B cell (primary cell): ENCODE measurements at regions not wholly inside any gene's neighbourhood (a gene's known extent, or its start where the extent isn't known, plus 50 kb on each side); places are given as distances from the start of the nearest gene placed in this dataset.

Source experiments
- ATAC-seq: fragments of 200-7000 bp; cut with Tn5 transposase; one replicate; pipeline ENCODE4 v1.10.0; 2021; ENCODE audit warnings: low read depth, mild to moderate bottlenecking, moderate number of reproducible peaks, moderate library complexity
- CTCF ChIA-PET: fragments of 350-600 bp; sonication (Branson Sonifier 250); formaldehyde crosslinking; loops from one replicate; lab custom pipeline; 2021; ENCODE audit warnings: antibody characterized with exemption, inconsistent platforms; lab: Charles Lee
- POLR2A ChIA-PET: fragments of 350-600 bp; sonication (Branson Sonifier 250); formaldehyde crosslinking; loops from one replicate; lab custom pipeline; 2021; ENCODE audit warnings: antibody characterized with exemption; lab: Charles Lee
- DNase-seq: peaks from one replicate; pipeline ENCODE4 v3.0.0; 2013
- H2AFZ ChIP-seq: 2 replicates; pipeline ENCODE4 v1.6.1; 2012; ENCODE audit warnings: mild to moderate bottlenecking, low read depth, low read length; ENCODE audit not compliant: insufficient read depth, poor library complexity, severe bottlenecking
- H3K27ac ChIP-seq, 2 donors: 1 replicate in 1 of 2; 2 replicates in 1 of 2; pipeline ENCODE4 v1.5.1; 2012 to 2013; ENCODE audit warnings: low read length in 2 of 2, mild to moderate bottlenecking in 2 of 2, moderate library complexity in 1 of 2
- H3K27me3 ChIP-seq, 4 experiments: fragments of 200-600 bp in 1 of 4; sonication (generic) in 1 of 4; replicated peaks in 1 of 4; 1 replicate in 2 of 4; 2 replicates in 2 of 4; pipeline versions ENCODE4 v1.6.1 to v1.7.0; 2013 to 2016; ENCODE audit warnings: low read length in 3 of 4, mild to moderate bottlenecking in 2 of 4, mixed read lengths in 1 of 4, moderate library complexity in 1 of 4; ENCODE audit not compliant: insufficient read depth in 4 of 4, control insufficient read depth in 3 of 4; ENCODE audit errors: control extremely low read depth in 1 of 4
- H3K36me3 ChIP-seq, 2 experiments: replicated peaks in 1 of 2; 1 replicate in 1 of 2; 2 replicates in 1 of 2; pipeline versions ENCODE4 v1.6.1 to v1.7.1; 2013; ENCODE audit warnings: low read length in 1 of 2; ENCODE audit not compliant: insufficient read depth in 2 of 2, control insufficient read depth in 1 of 2; ENCODE audit errors: control extremely low read depth in 1 of 2, extremely low read depth in 1 of 2
- H3K4me1 ChIP-seq, 2 donors: fragments of 200-600 bp in 1 of 2; sonication (generic) in 1 of 2; 1 replicate in 1 of 2; 2 replicates in 1 of 2; pipeline versions ENCODE4 v1.5.1 to v1.6.1; 2013 to 2017; ENCODE audit warnings: low read length in 2 of 2; ENCODE audit not compliant: control insufficient read depth in 2 of 2, insufficient read depth in 2 of 2
- H3K4me2 ChIP-seq: replicated peaks from 2 replicates; pipeline ENCODE3; 2012; ENCODE audit warnings: mild to moderate bottlenecking, low read depth, low read length; ENCODE audit not compliant: poor library complexity, severe bottlenecking
- H3K4me3 ChIP-seq, 5 experiments: fragments of 200-600 bp in 1 of 5; sonication (generic) in 1 of 5; 1 replicate in 3 of 5; 2 replicates in 2 of 5; pipeline versions ENCODE4 v1.5.1 to v1.7.0; 2011 to 2016; ENCODE audit warnings: low read length in 4 of 5, mild to moderate bottlenecking in 4 of 5, low read depth in 2 of 5, control low read depth in 1 of 5, moderate library complexity in 1 of 5; ENCODE audit not compliant: insufficient read depth in 1 of 5; ENCODE audit errors: control extremely low read depth in 1 of 5, extremely low read depth in 1 of 5
- H3K79me2 ChIP-seq: fragments of 200-600 bp; sonication (generic); one replicate; pipeline ENCODE4 v1.6.0; 2016; ENCODE audit warnings: low read length; ENCODE audit not compliant: control insufficient read depth, insufficient read depth
- H3K9ac ChIP-seq: fragments of 200-600 bp; sonication (generic); 2 replicates; pipeline ENCODE4 v1.6.1; 2017; ENCODE audit warnings: mild to moderate bottlenecking, low read length, moderate library complexity
- H3K9me3 ChIP-seq, 3 donors: one replicate each; pipeline versions ENCODE4 v1.6.1 to v1.7.1; 2013; ENCODE audit warnings: low read length in 2 of 3; ENCODE audit not compliant: control insufficient read depth in 2 of 3, insufficient read depth in 1 of 3; ENCODE audit errors: control extremely low read depth in 1 of 3
- H4K20me1 ChIP-seq: 2 replicates; pipeline ENCODE4 v1.6.0; 2012; ENCODE audit warnings: mild to moderate bottlenecking, low read length; ENCODE audit not compliant: insufficient read depth, control insufficient read depth, poor library complexity, severe bottlenecking
- H3K27ac Mint-ChIP-seq: one replicate; pipeline ENCODE4 v1.8.0; 2021; ENCODE audit warnings: mixed read lengths
- H3K27me3 Mint-ChIP-seq: one replicate; pipeline ENCODE4 v1.8.0; 2021; ENCODE audit warnings: mixed read lengths
- H3K4me1 Mint-ChIP-seq: one replicate; pipeline ENCODE4 v1.8.0; 2021; ENCODE audit warnings: mixed read lengths
- H3K4me3 Mint-ChIP-seq: one replicate; pipeline ENCODE4 v1.8.0; 2021; ENCODE audit warnings: mixed read lengths
- H3K9me3 Mint-ChIP-seq: one replicate; pipeline ENCODE4 v1.8.0; 2022; ENCODE audit warnings: mixed read lengths; ENCODE audit not compliant: insufficient read depth
- CTCF ChIP-seq: fragments of 200-600 bp; IDR thresholded peaks from one replicate; pipeline ENCODE4 v1.8.0; 2022; ENCODE audit warnings: antibody characterized with exemption, mild to moderate bottlenecking
- EZH2 ChIP-seq: IDR thresholded peaks from 2 replicates; pipeline ENCODE4 v1.6.1; 2012; ENCODE audit warnings: borderline replicate concordance, low read depth, mild to moderate bottlenecking, moderate library complexity, low read length; ENCODE audit not compliant: insufficient read depth, poor library complexity, severe bottlenecking
- WGBS: methylation state at CpG from one replicate; pipeline ENCODE4 v1.1.5; 2013; ENCODE audit warnings: missing lambda C conversion rate; ENCODE audit not compliant: insufficient coverage; 5-methylcytosine and 5-hydroxymethylcytosine counted together
- intact Hi-C: fragments of 100-400 bp; cut with micrococcal nuclease; formaldehyde crosslinking; loops from one replicate; pipeline ENCODE4 v1.10.0; 2022

- Histone ChIP-seq H3K36me3 (no peaks in the 10 kb centered on the region), H3K4me1 (no peaks in the 10 kb centered on the region), H3K9ac (no peak overlapping the region), H3K27me3 (no peaks in the 10 kb centered on the region), H2AFZ (no peak overlapping the region), H3K4me3 (no peak overlapping the region), H3K4me2 (no peak overlapping the region), H3K27ac (no peak overlapping the region), H3K79me2 (no peaks in the 10 kb centered on the region), H3K9me3 (peaks cover 0 to 4% (median 0%) of the 10 kb centered on the region in 3 donors), H4K20me1 (no peaks in the 10 kb centered on the region)
- POLR2A ChIA-PET: no interaction called here
- H3K27me3 Mint-ChIP-seq: peaks cover 20% of the 10 kb centered on the region
- TF ChIP-seq EZH2: no peak
- DNase-seq (no peak), ATAC-seq (no peak)
- CTCF ChIA-PET: interaction anchor here (1.2 to 2.1 kb wide), 5 partner anchors 9 to 599 kb away, joined by 3 to 7 read pairs (median 4); no protein-coding TSS in a partner anchor
- intact Hi-C loops: no loop called here
- no CpG with 5 or more reads among the region's 2 CpGs for WGBS
- no peaks in the 10 kb centered on the region for H3K9me3 Mint-ChIP-seq
- peaks cover 3% of the 10 kb centered on the region for H3K4me1 Mint-ChIP-seq
- no peak overlapping the region for H3K27ac Mint-ChIP-seq
- H3K4me3 Mint-ChIP-seq: no peak overlapping the region
These were observed 60.8 kb upstream of the GPR158 start for GRCh38 chr10:25114036-25114411.

- intact Hi-C loops: no loop called here
- no peak for TF ChIP-seq EZH2
- no peak for TF ChIP-seq CTCF
- Histone ChIP-seq H4K20me1 (no peaks in the 10 kb centered on the region), H3K9ac (no peak overlapping the region), H3K27me3 (peaks cover 0 to 4% (median 0%) of the 10 kb centered on the region in 4 experiments), H3K4me3 (no peak overlapping the region), H3K36me3 (no peaks in the 10 kb centered on the region), H3K27ac (no peak overlapping the region), H3K4me1 (no peaks in the 10 kb centered on the region), H2AFZ (no peak overlapping the region), H3K79me2 (no peaks in the 10 kb centered on the region), H3K4me2 (no peak overlapping the region), H3K9me3 (peaks cover 0 to 4% (median 0%) of the 10 kb centered on the region in 3 donors)
- 90% methylated on average over 4 of the region's 6 CpGs for WGBS
- Mint-ChIP-seq H3K27me3 (peaks cover 16% of the 10 kb centered on the region), H3K9me3 (no peaks in the 10 kb centered on the region), H3K4me3 (no peak overlapping the region), H3K27ac (no peak overlapping the region), H3K4me1 (peaks cover 3% of the 10 kb centered on the region)
- POLR2A ChIA-PET: no interaction called here
- CTCF ChIA-PET: no interaction called here
- DNase-seq (no peak), ATAC-seq (no peak)
These were observed 57.0 kb upstream of the GPR158 start for GRCh38 chr10:25117757-25118156.
